HEK293 (cell line): ENCODE measurements at regions not wholly inside any gene's neighbourhood (a gene's known extent, or its start where the extent isn't known, plus 50 kb on each side); places are given as distances from the start of the nearest gene placed in this dataset.
A peak's percentile ranks its signal among the peaks of the same experiment; 100 is the strongest.

Source experiments
- CTCF ChIA-PET: fragments of 350-600 bp; formaldehyde crosslinking; extraction: SDS; loops from one replicate; lab custom pipeline; 2021; ENCODE audit warnings: antibody characterized with exemption; lab: Yijun Ruan, JAX
- POLR2A ChIA-PET: fragments of 300-600 bp; formaldehyde crosslinking; extraction: SDS; loops from one replicate; lab custom pipeline; 2020; ENCODE audit warnings: antibody characterized with exemption, inconsistent platforms; lab: Yijun Ruan, JAX
- H3K27ac ChIP-seq: fragments of 200-500 bp; sonication (Bioruptor generic); 2 replicates; pipeline ENCODE4 v1.5.1; 2014; ENCODE audit warnings: low read depth, low read length, control low read depth, inconsistent platforms; ENCODE audit errors: extremely low read depth
- H3K36me3 ChIP-seq, 2 experiments: fragments of 200-500 bp in 1 of 2; sonication (Bioruptor generic) in 1 of 2; 1 replicate in 1 of 2; 2 replicates in 1 of 2; pipeline ENCODE4 v1.5.1; 2014 to 2017; ENCODE audit warnings: inconsistent platforms in 2 of 2, low read length in 2 of 2; ENCODE audit not compliant: control insufficient read depth in 2 of 2, insufficient read depth in 1 of 2
- H3K4me1 ChIP-seq: fragments of 200-500 bp; sonication (Bioruptor generic); 2 replicates; pipeline ENCODE4 v1.5.1; 2014; ENCODE audit warnings: mild to moderate bottlenecking, low read length, inconsistent platforms; ENCODE audit not compliant: control insufficient read depth, insufficient read depth
- H3K4me3 ChIP-seq: 2 replicates; pipeline ENCODE4 v1.5.1; 2011; ENCODE audit warnings: low read depth, mild to moderate bottlenecking, control low read depth, low read length, moderate library complexity
- H3K9me3 ChIP-seq: fragments of 200-500 bp; sonication (Bioruptor generic); 2 replicates; pipeline ENCODE4 v1.5.1; 2014; ENCODE audit warnings: low read depth, low read length, inconsistent platforms; ENCODE audit not compliant: control insufficient read depth, insufficient read depth
- BCL6B ChIP-seq: fragments of 450-650 bp; formaldehyde crosslinking; IDR thresholded peaks from 2 replicates; pipeline ENCODE4 v1.5.1; 2017; ENCODE audit warnings: missing biosample characterization, missing genetic modification characterization
- FEZF1 ChIP-seq: fragments of 450-650 bp; formaldehyde crosslinking; IDR thresholded peaks from 2 replicates; pipeline ENCODE4 v1.5.1; 2016; ENCODE audit warnings: missing biosample characterization, missing genetic modification characterization
- GLIS1 ChIP-seq: fragments of 450-650 bp; formaldehyde crosslinking; IDR thresholded peaks from 2 replicates; pipeline ENCODE4 v1.5.1; 2016; ENCODE audit warnings: missing biosample characterization, missing genetic modification characterization
- KLF10 ChIP-seq: fragments of 450-650 bp; IDR thresholded peaks from 2 replicates; pipeline ENCODE4 v1.5.1; 2018; ENCODE audit warnings: missing biosample characterization, mild to moderate bottlenecking, missing genetic modification characterization
- MEIS1 ChIP-seq: sonication (generic); formaldehyde crosslinking; IDR thresholded peaks from 2 replicates; pipeline ENCODE4 v1.8.1; 2022; ENCODE audit warnings: missing genetic modification reagents, mild to moderate bottlenecking, borderline replicate concordance
- OSR2 ChIP-seq: fragments of 450-650 bp; formaldehyde crosslinking; IDR thresholded peaks from 2 replicates; pipeline ENCODE4 v1.5.1; 2016; ENCODE audit warnings: missing biosample characterization, missing genetic modification characterization
- SALL2 ChIP-seq: fragments of 450-650 bp; formaldehyde crosslinking; IDR thresholded peaks from 2 replicates; pipeline ENCODE4 v1.5.0; 2017; ENCODE audit warnings: missing biosample characterization, mild to moderate bottlenecking, missing genetic modification characterization, borderline replicate concordance
- SCRT1 ChIP-seq: fragments of 450-650 bp; formaldehyde crosslinking; IDR thresholded peaks from 2 replicates; pipeline ENCODE4 v1.5.1; 2016; ENCODE audit warnings: missing biosample characterization, missing genetic modification characterization, borderline replicate concordance
- TSHZ1 ChIP-seq: fragments of 450-650 bp; formaldehyde crosslinking; IDR thresholded peaks from 2 replicates; pipeline ENCODE4 v1.5.1; 2016; ENCODE audit warnings: missing biosample characterization, missing genetic modification characterization, borderline replicate concordance
- WT1 ChIP-seq: fragments of 450-650 bp; formaldehyde crosslinking; IDR thresholded peaks from 2 replicates; pipeline ENCODE4 v1.5.1; 2016; ENCODE audit warnings: missing biosample characterization, missing genetic modification characterization
- ZBTB20 ChIP-seq: fragments of 450-650 bp; formaldehyde crosslinking; IDR thresholded peaks from 2 replicates; pipeline ENCODE4 v1.5.1; 2016; ENCODE audit warnings: missing biosample characterization, missing genetic modification characterization
- ZBTB21 ChIP-seq: fragments of 450-650 bp; formaldehyde crosslinking; IDR thresholded peaks from 2 replicates; pipeline ENCODE4 v1.5.1; 2017; ENCODE audit warnings: missing biosample characterization, missing genetic modification characterization
- ZEB2 ChIP-seq: fragments of 450-650 bp; formaldehyde crosslinking; IDR thresholded peaks from 2 replicates; pipeline ENCODE4 v1.5.1; 2016; ENCODE audit warnings: missing biosample characterization, missing genetic modification characterization
- ZNF18 ChIP-seq: fragments of 450-650 bp; formaldehyde crosslinking; IDR thresholded peaks from 2 replicates; pipeline ENCODE4 v1.5.1; 2016; ENCODE audit warnings: missing biosample characterization, missing genetic modification characterization
- ZNF184 ChIP-seq: fragments of 450-650 bp; IDR thresholded peaks from 2 replicates; pipeline ENCODE4 v1.5.1; 2018; ENCODE audit warnings: missing biosample characterization, mild to moderate bottlenecking, missing genetic modification characterization
- ZNF2 ChIP-seq: fragments of 450-650 bp; formaldehyde crosslinking; IDR thresholded peaks from 2 replicates; pipeline ENCODE4 v1.5.1; 2016; ENCODE audit warnings: missing biosample characterization, missing genetic modification characterization
- ZNF274 ChIP-seq, 2 experiments: fragments of 200-500 bp in 1 of 2; fragments of 450-650 bp in 1 of 2; sonication (Bioruptor generic) in 1 of 2; formaldehyde crosslinking in 1 of 2; IDR thresholded peaks; 2 replicates each; pipeline versions ENCODE4 v1.5.1 to v1.6.1; 2014 to 2016; ENCODE audit warnings: borderline replicate concordance in 1 of 2, inconsistent platforms in 1 of 2, low read length in 1 of 2, missing biosample characterization in 1 of 2, missing genetic modification characterization in 1 of 2
- ZNF292 ChIP-seq: fragments of 450-650 bp; formaldehyde crosslinking; IDR thresholded peaks from 2 replicates; pipeline ENCODE4 v1.5.1; 2016; ENCODE audit warnings: low read depth, missing biosample characterization, missing genetic modification characterization, borderline replicate concordance
- ZNF341 ChIP-seq: fragments of 450-650 bp; formaldehyde crosslinking; IDR thresholded peaks from 2 replicates; pipeline ENCODE4; 2016; ENCODE audit warnings: low read depth, missing biosample characterization, missing genetic modification characterization
- ZNF404 ChIP-seq: fragments of 450-650 bp; formaldehyde crosslinking; IDR thresholded peaks from 2 replicates; pipeline ENCODE4 v1.5.1; 2017; ENCODE audit warnings: missing biosample characterization, missing genetic modification characterization
- ZNF449 ChIP-seq: fragments of 450-650 bp; formaldehyde crosslinking; IDR thresholded peaks from 2 replicates; pipeline ENCODE4 v1.5.1; 2017; ENCODE audit warnings: missing biosample characterization, mild to moderate bottlenecking, missing genetic modification characterization, moderate library complexity
- ZNF560 ChIP-seq: fragments of 450-650 bp; formaldehyde crosslinking; IDR thresholded peaks from 2 replicates; pipeline ENCODE4 v1.5.1; 2017; ENCODE audit warnings: missing biosample characterization, missing genetic modification characterization, borderline replicate concordance
- ZNF561 ChIP-seq: fragments of 450-650 bp; IDR thresholded peaks from 2 replicates; pipeline ENCODE4 v1.5.1; 2018; ENCODE audit warnings: missing biosample characterization, missing genetic modification characterization, borderline replicate concordance
- ZNF670 ChIP-seq: fragments of 450-650 bp; formaldehyde crosslinking; IDR thresholded peaks from 2 replicates; pipeline ENCODE4 v1.5.1; 2016; ENCODE audit warnings: missing biosample characterization, missing genetic modification characterization, low read depth
- ZNF692 ChIP-seq: fragments of 450-650 bp; formaldehyde crosslinking; IDR thresholded peaks from 2 replicates; pipeline ENCODE4 v1.5.1; 2016; ENCODE audit warnings: missing biosample characterization, missing genetic modification characterization
- ZNF768 ChIP-seq: fragments of 450-650 bp; formaldehyde crosslinking; IDR thresholded peaks from 2 replicates; pipeline ENCODE4 v1.5.1; 2018; ENCODE audit warnings: missing biosample characterization, mild to moderate bottlenecking, missing genetic modification characterization

- TF ChIP-seq ZNF184 (tag by site-specific recombination) = no peak
- TF ChIP-seq ZNF692 = no peak
- no peak for TF ChIP-seq ZNF560 (tag by site-specific recombination)
- no peak for TF ChIP-seq TSHZ1 (tag by site-specific recombination)
- no peak for TF ChIP-seq ZNF341 (tag by site-specific recombination)
- TF ChIP-seq ZNF274 (IDR thresholded peaks at IDR 0.05; ENCODE audit: low read length) = no peak
- no peak for TF ChIP-seq ZNF274 (tag by site-specific recombination; IDR thresholded peaks at IDR 0.05; ENCODE audit: borderline replicate concordance)
- no peak for TF ChIP-seq ZBTB21 (tag by site-specific recombination)
- no peak for TF ChIP-seq ZNF292 (tag by site-specific recombination)
- peak; percentile 32; the same call in 1 of the 2 replicates for TF ChIP-seq GLIS1 (tag by site-specific recombination)
- TF ChIP-seq SCRT1 (tag by site-specific recombination) = no peak
- TF ChIP-seq ZBTB20 (tag by site-specific recombination) = no peak
- 0 out of 2 replicates have a peak, but pooled peaks have one; percentile 11 for TF ChIP-seq FEZF1 (tag by site-specific recombination)
- no peak for TF ChIP-seq WT1
- TF ChIP-seq ZNF2 (tag by site-specific recombination) = no peak
- no peak for TF ChIP-seq SALL2 (tag by site-specific recombination)
- TF ChIP-seq KLF10 (tag by site-specific recombination) = no peak
- TF ChIP-seq OSR2 = no peak
- no peak for TF ChIP-seq ZEB2 (tag by site-specific recombination)
- TF ChIP-seq ZNF670 (tag by site-specific recombination) = no peak
- TF ChIP-seq ZNF18 (tag by site-specific recombination) = peak; percentile 71; the same call in 1 of the 2 replicates
- no peak for TF ChIP-seq ZNF449 (tag by site-specific recombination)
- TF ChIP-seq BCL6B (tag by site-specific recombination) = no peak
- TF ChIP-seq MEIS1 (CRISPR knock-in tag) = no peak
- TF ChIP-seq ZNF404 (tag by site-specific recombination) = no peak
- peak; percentile 71; the same call in 1 of the 2 replicates for TF ChIP-seq ZNF768 (tag by site-specific recombination)
- TF ChIP-seq ZNF561 (tag by site-specific recombination) = no peak
- TF ChIP-seq, all 188 proteins: peak for 4
- Histone ChIP-seq H3K27ac (no peak overlapping the region), H3K4me3 (no peak overlapping the region), H3K9me3 (no peaks in the 10 kb centered on the region), H3K36me3 (no peaks in the 10 kb centered on the region), H3K4me1 (no peaks in the 10 kb centered on the region)
- POLR2A ChIA-PET = no interaction called here
- CTCF ChIA-PET = interaction anchor here (1.1 kb wide), 2 partner anchors 19 to 29 kb away, joined by 3 read pairs; no protein-coding TSS in a partner anchor
These were observed 84.4 kb upstream of the SYPL1 start for GRCh38 chr7:106196460-106197021.
